Upper lobe of left lung (tissue), 6 donors: ENCODE measurements at regions not wholly inside any gene's neighbourhood (a gene's known extent, or its start where the extent isn't known, plus 50 kb on each side); places are given as distances from the start of the nearest gene placed in this dataset.

Source experiments
- ATAC-seq, 2 donors: fragments of 200-7000 bp; cut with Tn5 transposase; one replicate each; pipeline ENCODE4 v1.9.1; 2022; ENCODE audit warnings: mild to moderate bottlenecking in 2 of 2, moderate library complexity in 2 of 2; ENCODE audit not compliant: low FRiP score in 2 of 2
- DNase-seq, 2 donors: peaks; one replicate each; pipeline ENCODE4 v3.0.0-alpha.2; 2019 to 2020
- H3K27ac ChIP-seq, 4 donors: fragments of 200-600 bp; sonication (generic); one replicate each; pipeline ENCODE4 v1.5.1; 2016 to 2019
- H3K27me3 ChIP-seq, 4 donors: fragments of 200-600 bp; sonication (generic); one replicate each; pipeline ENCODE4 v1.5.1; 2017 to 2019
- H3K36me3 ChIP-seq, 4 donors: fragments of 200-600 bp; sonication (generic); one replicate each; pipeline ENCODE4 v1.5.1; 2016 to 2019
- H3K4me1 ChIP-seq, 4 donors: fragments of 200-600 bp; sonication (generic); one replicate each; pipeline ENCODE4 v1.5.1; 2018 to 2019
- H3K4me3 ChIP-seq, 4 donors: fragments of 200-600 bp; sonication (generic); one replicate each; pipeline ENCODE4 v1.5.1; 2017 to 2019; ENCODE audit warnings: mild to moderate bottlenecking in 2 of 4, moderate library complexity in 1 of 4
- H3K9me3 ChIP-seq, 4 donors: fragments of 200-600 bp; sonication (generic); one replicate each; pipeline ENCODE4 v1.5.1; 2018 to 2019
- CTCF ChIP-seq, 6 experiments: fragments of 450-650 bp in 4 of 6; fragments of 200-600 bp in 2 of 6; sonication (generic) in 2 of 6; IDR thresholded peaks; one replicate each; pipeline ENCODE4 v1.5.1; 2016 to 2019; ENCODE audit warnings: antibody characterized with exemption in 6 of 6
- EP300 ChIP-seq, 4 donors: sonication (generic); formaldehyde crosslinking; IDR thresholded peaks; one replicate each; pipeline ENCODE4 v1.5.1; 2017; ENCODE audit warnings: antibody characterized with exemption in 4 of 4, control low read depth in 2 of 4
- POLR2A ChIP-seq, 4 donors: fragments of 450-650 bp; IDR thresholded peaks; one replicate each; pipeline ENCODE4 v1.5.1; 2016 to 2017; ENCODE audit warnings: antibody characterized with exemption in 4 of 4, mild to moderate bottlenecking in 2 of 4
- POLR2AphosphoS5 ChIP-seq, 2 donors: sonication (generic); formaldehyde crosslinking; IDR thresholded peaks; one replicate each; pipeline ENCODE4 v1.5.1; 2017; ENCODE audit warnings: antibody characterized with exemption in 2 of 2
- WGBS, 2 donors: methylation state at CpG; one replicate each; pipeline ENCODE4 v1.1.5; 2017 to 2018; 5-methylcytosine and 5-hydroxymethylcytosine counted together
- donor health status: DM: no; HTN: no; CAD: no; lungs with moderate emphysema.
- donor health status: DM: no; HTN: yes; CAD: no; lungs with severe emphysema.

DNA sequence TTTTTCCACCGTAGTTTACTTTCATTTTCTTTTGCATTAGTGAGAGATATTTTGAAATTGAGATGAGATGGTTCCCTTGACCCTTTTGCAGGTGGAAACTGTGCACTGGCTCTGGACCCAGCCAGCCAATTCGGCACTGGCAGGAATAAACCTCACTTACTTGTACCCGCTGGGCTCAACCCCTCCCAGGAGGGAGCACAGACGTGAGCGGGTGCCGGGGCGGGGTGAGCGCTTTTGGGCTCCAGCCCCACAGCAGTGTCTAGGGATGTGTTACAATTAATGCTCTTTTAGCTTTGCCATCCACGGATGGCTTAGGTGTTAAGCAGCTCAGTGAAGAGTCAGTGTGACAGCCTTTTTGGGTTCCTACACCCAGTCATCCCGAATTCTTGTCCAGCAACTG is 766.1 kb upstream of the CHD1 start:
- no peak for ATAC-seq
- Histone ChIP-seq H3K36me3 (no peaks in the 10 kb centered on the region), H3K4me3 (no peak overlapping the region), H3K9me3 (no peaks in the 10 kb centered on the region), H3K27me3 (no peaks in the 10 kb centered on the region), H3K4me1 (no peaks in the 10 kb centered on the region), H3K27ac (no peak overlapping the region)
- TF ChIP-seq POLR2A (IDR thresholded peaks at IDR 0.05) (no peak), POLR2AphosphoS5 (IDR thresholded peaks at IDR 0.05) (no peak), CTCF (IDR thresholded peaks at IDR 0.05) (no peak), EP300 (IDR thresholded peaks at IDR 0.05) (no peak)
- peak in 1 of 2 donors; percentile 54 for DNase-seq
- 90 to 91% methylated on average over 10 of the region's 10 CpGs for WGBS, 2 donors

DNA sequence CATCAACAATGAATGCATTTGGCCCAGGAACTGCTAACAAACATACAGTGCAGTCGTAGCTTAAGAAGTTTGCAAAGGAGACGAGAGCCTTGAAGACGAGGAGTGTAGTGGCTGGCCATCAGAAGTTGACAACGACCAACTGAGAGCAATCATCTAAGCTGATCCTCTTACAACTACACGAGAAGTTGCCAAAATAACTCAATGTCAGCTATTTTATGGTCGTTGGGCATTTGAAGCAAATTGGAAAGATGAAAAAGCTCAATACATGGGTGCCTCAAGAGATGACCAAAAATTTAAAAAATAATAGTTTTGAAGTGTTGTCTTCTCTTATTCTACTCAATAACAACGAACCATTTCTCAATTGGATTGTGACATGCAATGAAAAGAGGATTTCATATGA is 757.7 kb upstream of the CHD1 start:
- H3K9me3 ChIP-seq = no peaks in the 10 kb centered on the region
- H3K27me3 ChIP-seq = no peaks in the 10 kb centered on the region
- no peak for ATAC-seq
- no peak overlapping the region for H3K4me3 ChIP-seq
- no peaks in the 10 kb centered on the region for H3K4me1 ChIP-seq
- WGBS, 2 donors = 70 to 71% methylated on average over 7 of the region's 7 CpGs
- no peaks in the 10 kb centered on the region for H3K36me3 ChIP-seq
- no peak for DNase-seq
- TF ChIP-seq POLR2A (IDR thresholded peaks at IDR 0.05) (no peak), EP300 (IDR thresholded peaks at IDR 0.05) (no peak), CTCF (IDR thresholded peaks at IDR 0.05) (no peak), POLR2AphosphoS5 (IDR thresholded peaks at IDR 0.05) (no peak)
- H3K27ac ChIP-seq = no peak overlapping the region

DNA sequence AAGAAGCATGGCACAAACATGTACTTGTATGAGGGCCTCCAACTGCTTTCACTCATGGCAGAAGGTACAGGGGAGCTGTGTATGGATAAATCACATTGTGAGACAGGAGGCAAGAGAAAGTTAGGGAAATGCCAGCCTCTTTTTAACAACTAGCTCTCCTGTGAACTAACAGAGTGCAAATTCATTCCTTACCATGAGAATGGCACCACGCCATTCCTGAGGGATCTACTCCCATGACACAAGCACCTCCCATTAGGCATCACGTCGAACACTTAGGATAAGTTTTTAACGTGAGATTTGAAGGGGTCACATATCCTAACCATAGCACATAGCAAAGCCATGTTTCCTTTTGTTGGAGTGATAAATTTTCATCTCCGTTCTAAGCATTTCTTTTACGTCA is 747.2 kb upstream of the CHD1 start:
- Histone ChIP-seq H3K27ac (no peak overlapping the region), H3K4me1 (no peaks in the 10 kb centered on the region), H3K4me3 (no peak overlapping the region), H3K36me3 (no peaks in the 10 kb centered on the region), H3K9me3 (no peaks in the 10 kb centered on the region), H3K27me3 (no peaks in the 10 kb centered on the region)
- 70 to 74% methylated on average over 6 of the region's 6 CpGs for WGBS, 2 donors
- ATAC-seq = no peak
- no peak for DNase-seq
- no peak for TF ChIP-seq CTCF (IDR thresholded peaks at IDR 0.05)
- no peak for TF ChIP-seq POLR2AphosphoS5 (IDR thresholded peaks at IDR 0.05)
- TF ChIP-seq POLR2A (IDR thresholded peaks at IDR 0.05) = no peak
- no peak for TF ChIP-seq EP300 (IDR thresholded peaks at IDR 0.05)

GRCh38 chr5:99674101-99674500 is 745.3 kb upstream of the CHD1 start:
- H3K36me3 ChIP-seq = no peaks in the 10 kb centered on the region
- no peak overlapping the region for H3K27ac ChIP-seq
- ATAC-seq (no peak), DNase-seq (no peak)
- no peak overlapping the region for H3K4me3 ChIP-seq
- no peaks in the 10 kb centered on the region for H3K4me1 ChIP-seq
- 74 to 78% methylated on average over 1 of the region's 1 CpG for WGBS, 2 donors
- no peaks in the 10 kb centered on the region for H3K9me3 ChIP-seq
- no peaks in the 10 kb centered on the region for H3K27me3 ChIP-seq
- TF ChIP-seq EP300 (IDR thresholded peaks at IDR 0.05) (no peak), POLR2AphosphoS5 (IDR thresholded peaks at IDR 0.05) (no peak), CTCF (IDR thresholded peaks at IDR 0.05) (no peak), POLR2A (IDR thresholded peaks at IDR 0.05) (no peak)

DNA sequence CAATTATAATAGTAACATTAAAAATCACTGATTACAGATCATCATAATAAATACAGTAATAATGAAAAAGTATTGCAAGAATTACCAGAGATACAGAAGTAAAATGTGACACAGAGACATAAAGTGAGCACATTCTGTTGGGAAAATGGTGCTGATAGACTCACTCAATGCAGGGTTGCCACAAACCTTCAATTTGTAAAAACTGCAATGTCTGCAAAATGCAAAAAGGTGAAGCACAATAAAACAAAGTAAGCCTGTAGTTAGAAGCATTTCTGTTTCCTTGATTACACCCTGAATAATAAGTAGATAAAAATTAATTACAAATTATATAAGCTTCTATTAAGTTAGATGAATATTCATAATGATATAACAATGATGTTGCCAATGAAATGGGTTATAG is 736.2 kb upstream of the CHD1 start:
- TF ChIP-seq POLR2AphosphoS5 (IDR thresholded peaks at IDR 0.05) (no peak), POLR2A (IDR thresholded peaks at IDR 0.05) (no peak), CTCF (IDR thresholded peaks at IDR 0.05) (no peak), EP300 (IDR thresholded peaks at IDR 0.05) (no peak)
- no peaks in the 10 kb centered on the region for H3K36me3 ChIP-seq
- no peaks in the 10 kb centered on the region for H3K27me3 ChIP-seq
- no peak overlapping the region for H3K27ac ChIP-seq
- ATAC-seq (no peak), DNase-seq (no peak)
- no peaks in the 10 kb centered on the region for H3K4me1 ChIP-seq
- no peak overlapping the region for H3K4me3 ChIP-seq
- H3K9me3 ChIP-seq = no peaks in the 10 kb centered on the region
